SU-DHL-6 (cell line): ENCODE measurements at regions not wholly inside any gene's neighbourhood (a gene's known extent, or its start where the extent isn't known, plus 50 kb on each side); places are given as distances from the start of the nearest gene placed in this dataset.

Source experiments
- H2AFZ ChIP-seq: fragments of 200-600 bp; sonication (generic); 2 replicates; pipeline ENCODE4 v1.6.1; 2014; ENCODE audit warnings: low read depth, mild to moderate bottlenecking, moderate library complexity, mixed read lengths, antibody characterized with exemption, low read length; ENCODE audit not compliant: severe bottlenecking
- H3F3A ChIP-seq: fragments of 200-600 bp; shearing (Covaris generic); 2 replicates; pipeline ENCODE4 v1.6.0; 2016; ENCODE audit warnings: antibody characterized with exemption, mild to moderate bottlenecking; ENCODE audit not compliant: insufficient read depth
- H3K27ac ChIP-seq: fragments of 200-600 bp; sonication (generic); 2 replicates; pipeline ENCODE4 v1.5.1; 2016; ENCODE audit warnings: low read depth, mild to moderate bottlenecking, low read length, moderate library complexity, mixed read lengths
- H3K27me3 ChIP-seq: fragments of 200-600 bp; sonication (generic), shearing (Covaris generic); 2 replicates; pipeline ENCODE4 v1.6.0; 2014; ENCODE audit warnings: mild to moderate bottlenecking, low read length
- H3K36me3 ChIP-seq: fragments of 200-600 bp; sonication (generic); 2 replicates; pipeline ENCODE4 v1.6.1; 2014; ENCODE audit warnings: mild to moderate bottlenecking, low read length, mixed read lengths
- H3K4me2 ChIP-seq: fragments of 300-600, 200-600 bp; shearing (Covaris generic), sonication (generic); 2 replicates; pipeline ENCODE4 v1.6.0; 2014; ENCODE audit warnings: low read length, low read depth, mild to moderate bottlenecking; ENCODE audit not compliant: poor library complexity, severe bottlenecking
- H3K4me3 ChIP-seq: fragments of 200-600 bp; sonication (generic); 2 replicates; pipeline ENCODE4 v1.5.1; 2014; ENCODE audit warnings: antibody characterized with exemption, low read length, mild to moderate bottlenecking, mixed read lengths; ENCODE audit not compliant: insufficient read depth, poor library complexity, severe bottlenecking
- H3K79me2 ChIP-seq: fragments of 200-600 bp; sonication (generic); 2 replicates; pipeline ENCODE4 v1.6.1; 2014; ENCODE audit warnings: mild to moderate bottlenecking, low read length, moderate library complexity; ENCODE audit not compliant: insufficient read depth
- H3K9ac ChIP-seq: fragments of 200-600 bp; sonication (generic); 2 replicates; pipeline ENCODE4 v1.7.0; 2014; ENCODE audit warnings: mild to moderate bottlenecking, low read length
- H3K9me2 ChIP-seq: fragments of 200-600 bp; sonication (generic); replicated peaks from 2 replicates; pipeline ENCODE4 v1.6.1; 2014; ENCODE audit warnings: low read length; ENCODE audit not compliant: insufficient read depth
- H3K9me3 ChIP-seq: fragments of 200-600 bp; sonication (generic); 2 replicates; pipeline ENCODE4 v1.6.1; 2014; ENCODE audit warnings: low read length, mixed read lengths; ENCODE audit not compliant: insufficient read depth
- H4K20me1 ChIP-seq: fragments of 200-600 bp; sonication (generic); 2 replicates; pipeline ENCODE4 v1.6.1; 2014; ENCODE audit warnings: low read depth, mild to moderate bottlenecking, antibody characterized with exemption, low read length, moderate library complexity, mixed read lengths
- CTCF ChIP-seq: fragments of 200-600 bp; sonication (generic); IDR thresholded peaks from one replicate; pipeline ENCODE4 v1.5.1; 2017; ENCODE audit warnings: antibody characterized with exemption, mild to moderate bottlenecking, low read length, moderate library complexity; ENCODE audit not compliant: insufficient read depth, poor library complexity, severe bottlenecking
- EZH2phosphoT487 ChIP-seq: fragments of 200-600 bp; sonication (generic), shearing (Covaris generic); conservative IDR thresholded peaks from 2 replicates; pipeline ENCODE4 v1.6.1; 2018; ENCODE audit warnings: mild to moderate bottlenecking, antibody characterized with exemption, low read length, moderate library complexity, mixed read lengths

- Histone ChIP-seq H3K4me3 (no peak overlapping the region), H4K20me1 (no peaks in the 10 kb centered on the region), H3F3A (no peaks in the 10 kb centered on the region), H3K27me3 (no peaks in the 10 kb centered on the region), H3K9me2 (no peaks in the 10 kb centered on the region), H3K27ac (no peak overlapping the region), H2AFZ (no peak overlapping the region), H3K36me3 (no peaks in the 10 kb centered on the region), H3K79me2 (no peaks in the 10 kb centered on the region), H3K9ac (no peak overlapping the region), H3K9me3 (no peaks in the 10 kb centered on the region), H3K4me2 (no peak overlapping the region)
- TF ChIP-seq EZH2phosphoT487 (no peak), CTCF (no peak)
Measured at GRCh38 chr1:221157026-221157761, 278.0 kb downstream of the HLX start.

GRCh38 chr1:221159608-221160007 lies 280.4 kb downstream of the HLX start:
- no peaks in the 10 kb centered on the region for H3K27me3 ChIP-seq
- no peak for TF ChIP-seq CTCF
- TF ChIP-seq EZH2phosphoT487: no peak
- no peak overlapping the region for H3K9ac ChIP-seq
- H3K79me2 ChIP-seq: no peaks in the 10 kb centered on the region
- H3F3A ChIP-seq: no peaks in the 10 kb centered on the region
- H2AFZ ChIP-seq: no peak overlapping the region
- no peaks in the 10 kb centered on the region for H3K9me2 ChIP-seq
- H3K4me3 ChIP-seq: no peak overlapping the region
- no peak overlapping the region for H3K27ac ChIP-seq
- no peaks in the 10 kb centered on the region for H3K9me3 ChIP-seq
- no peak overlapping the region for H3K4me2 ChIP-seq
- H4K20me1 ChIP-seq: no peaks in the 10 kb centered on the region
- no peaks in the 10 kb centered on the region for H3K36me3 ChIP-seq

- Histone ChIP-seq H3K4me3 (no peak overlapping the region), H3K79me2 (no peaks in the 10 kb centered on the region), H3K27ac (no peak overlapping the region), H3K9ac (no peak overlapping the region), H3K36me3 (no peaks in the 10 kb centered on the region), H3F3A (no peaks in the 10 kb centered on the region), H3K9me3 (no peaks in the 10 kb centered on the region), H3K9me2 (no peaks in the 10 kb centered on the region), H3K27me3 (no peaks in the 10 kb centered on the region), H3K4me2 (no peak overlapping the region), H4K20me1 (no peaks in the 10 kb centered on the region), H2AFZ (no peak overlapping the region)
- TF ChIP-seq EZH2phosphoT487: no peak
- TF ChIP-seq CTCF: no peak
Measured at GRCh38 chr1:221161571-221162041, 282.4 kb downstream of the HLX start.
